Activated T-cell treated with anti-CD3 and anti-CD28 coated beads, Interleukin-2, amount 50 U/mL, for 24 hours (primary cell): ENCODE measurements at regions not wholly inside any gene's neighbourhood (a gene's known extent, or its start where the extent isn't known, plus 50 kb on each side); places are given as distances from the start of the nearest gene placed in this dataset.

Source experiments
- DNase-seq: peaks from one replicate; pipeline ENCODE4 v3.0.0-alpha.2; 2020
- H3K27ac Mint-ChIP-seq: 2 replicates; pipeline ENCODE4 v1.8.0; 2020; ENCODE audit warnings: mild to moderate bottlenecking, mixed read lengths
- H3K27me3 Mint-ChIP-seq: 2 replicates; pipeline ENCODE4 v1.8.0; 2020; ENCODE audit warnings: mixed read lengths
- H3K36me3 Mint-ChIP-seq: 2 replicates; pipeline ENCODE4 v1.8.0; 2020; ENCODE audit warnings: low read depth, mixed read lengths
- H3K4me1 Mint-ChIP-seq: 2 replicates; pipeline ENCODE4 v1.8.0; 2020; ENCODE audit warnings: low read depth, mixed read lengths
- H3K4me3 Mint-ChIP-seq: 2 replicates; pipeline ENCODE4 v1.8.0; 2020; ENCODE audit warnings: mild to moderate bottlenecking, moderate library complexity, mixed read lengths
- H3K9me3 Mint-ChIP-seq: 2 replicates; pipeline ENCODE4 v1.8.0; 2020; ENCODE audit warnings: mixed read lengths

DNA sequence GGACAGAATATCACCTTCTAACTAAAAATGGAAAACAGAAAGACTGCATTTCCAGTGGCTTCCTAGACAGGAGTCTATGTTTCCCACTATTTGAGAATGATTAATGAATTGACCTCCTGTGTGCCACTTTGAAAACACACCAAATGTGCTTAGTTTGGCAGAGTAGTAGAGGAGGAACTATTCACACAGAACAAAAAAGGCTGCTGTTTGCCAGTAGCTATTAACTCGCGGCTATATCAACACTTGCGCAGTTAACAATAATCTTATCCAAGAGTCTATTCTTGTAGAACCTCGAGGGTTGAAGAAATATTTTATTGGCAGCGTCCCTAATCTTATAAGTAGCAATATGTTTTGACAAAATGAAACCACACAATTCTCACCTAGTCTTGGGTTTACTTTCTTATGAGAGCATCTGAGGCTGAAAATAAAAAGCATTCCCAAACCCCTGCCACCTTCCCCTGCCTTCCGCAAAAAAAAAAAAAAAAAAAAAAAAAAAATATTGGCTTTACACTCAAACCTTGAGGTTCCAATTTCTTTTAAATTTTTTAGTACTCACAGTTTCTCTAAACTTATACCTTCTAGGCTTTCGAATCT, 127.3 kb upstream of the FLRT2 start:
- Mint-ChIP-seq H3K36me3 (no peaks in the 10 kb centered on the region), H3K9me3 (no peaks in the 10 kb centered on the region), H3K27ac (no peak overlapping the region), H3K4me3 (no peak overlapping the region), H3K27me3 (no peaks in the 10 kb centered on the region), H3K4me1 (no peaks in the 10 kb centered on the region)
- no peak for DNase-seq

DNA sequence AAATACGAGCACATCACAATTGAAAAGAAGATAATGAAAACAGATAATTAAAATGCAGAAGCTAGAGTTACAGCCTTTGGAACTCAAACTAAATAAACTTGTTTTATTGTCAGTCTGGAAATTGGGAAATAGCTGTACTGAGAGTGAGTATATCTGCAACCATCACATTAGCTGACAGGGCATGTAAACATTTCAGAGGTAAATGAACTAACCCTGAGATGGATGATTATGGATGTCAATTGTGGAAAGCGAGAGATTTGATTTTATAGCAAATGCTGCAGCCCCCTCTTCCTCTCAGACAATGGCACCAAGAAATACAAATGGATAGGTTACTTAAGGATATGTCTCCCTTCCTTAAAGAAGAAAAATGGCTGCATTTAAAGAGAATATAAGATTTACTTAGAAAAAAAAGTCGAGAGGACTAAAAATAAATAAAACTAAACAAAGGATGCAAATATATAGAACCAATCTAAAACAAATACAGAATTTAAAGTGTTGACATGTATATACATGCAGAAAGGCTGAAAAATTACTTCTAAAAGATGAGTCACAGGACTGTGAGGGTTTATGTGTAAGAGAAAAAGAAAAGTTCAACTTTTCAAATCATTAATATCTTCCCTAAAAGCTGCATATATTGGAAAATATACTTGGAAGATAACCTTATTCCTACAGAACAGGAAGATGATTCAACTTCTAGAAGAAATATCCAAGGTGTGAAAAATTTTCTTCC, 120.3 kb upstream of the FLRT2 start:
- H3K9me3 Mint-ChIP-seq: peaks cover 4% of the 10 kb centered on the region
- H3K27ac Mint-ChIP-seq: no peak overlapping the region
- H3K4me3 Mint-ChIP-seq: no peak overlapping the region
- no peaks in the 10 kb centered on the region for H3K4me1 Mint-ChIP-seq
- no peak for DNase-seq
- no peaks in the 10 kb centered on the region for H3K27me3 Mint-ChIP-seq
- no peaks in the 10 kb centered on the region for H3K36me3 Mint-ChIP-seq

- Mint-ChIP-seq H3K36me3 (no peaks in the 10 kb centered on the region), H3K27me3 (no peaks in the 10 kb centered on the region), H3K4me3 (no peak overlapping the region), H3K9me3 (peaks cover 4% of the 10 kb centered on the region), H3K27ac (no peak overlapping the region), H3K4me1 (no peaks in the 10 kb centered on the region)
- DNase-seq: no peak
Measured at GRCh38 chr14:85412756-85413155, 117.2 kb upstream of the FLRT2 start.

- Mint-ChIP-seq H3K27me3 (no peaks in the 10 kb centered on the region), H3K27ac (no peak overlapping the region), H3K36me3 (no peaks in the 10 kb centered on the region), H3K4me1 (no peaks in the 10 kb centered on the region), H3K9me3 (peaks cover 4% of the 10 kb centered on the region), H3K4me3 (no peak overlapping the region)
- DNase-seq: no peak
Measured at GRCh38 chr14:85413836-85414526, 116.0 kb upstream of the FLRT2 start.

DNA sequence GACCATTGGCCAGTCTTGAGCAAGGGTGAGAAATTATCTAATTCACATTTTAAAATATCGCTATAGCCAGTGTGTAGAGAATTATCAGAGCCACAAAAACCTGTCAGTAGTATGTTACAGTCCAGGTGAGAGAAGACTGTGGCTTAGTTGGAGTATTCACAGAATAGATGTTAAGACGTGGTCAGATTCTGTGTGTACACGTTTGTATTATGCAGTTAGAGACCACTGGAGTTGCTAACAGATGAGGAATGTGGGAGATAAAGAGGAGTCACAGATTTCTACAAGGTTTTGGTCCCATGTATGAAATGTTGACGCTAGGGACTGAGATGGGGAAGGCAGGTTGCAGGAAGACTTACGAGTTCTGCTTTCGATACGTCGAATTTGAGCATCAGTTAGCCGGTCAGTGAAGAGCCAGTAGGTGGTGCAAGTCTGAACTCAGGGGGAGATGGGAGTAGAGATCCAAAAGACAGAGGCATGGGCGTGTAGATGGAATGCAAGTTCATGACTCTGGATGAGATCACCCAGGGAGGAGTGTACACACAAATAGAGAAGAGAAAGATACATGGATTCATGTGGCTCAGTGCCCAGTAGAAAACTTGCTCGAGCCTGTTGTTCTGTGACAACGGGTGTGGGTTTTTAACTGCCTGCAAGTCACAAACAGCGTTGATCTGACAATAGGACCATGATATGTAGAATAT, 114.8 kb upstream of the FLRT2 start:
- Mint-ChIP-seq H3K4me1 (no peaks in the 10 kb centered on the region), H3K9me3 (peaks cover 2% of the 10 kb centered on the region), H3K27me3 (no peaks in the 10 kb centered on the region), H3K36me3 (no peaks in the 10 kb centered on the region), H3K4me3 (no peak overlapping the region), H3K27ac (no peak overlapping the region)
- no peak for DNase-seq

- H3K4me3 Mint-ChIP-seq: no peak overlapping the region
- H3K27me3 Mint-ChIP-seq: no peaks in the 10 kb centered on the region
- no peaks in the 10 kb centered on the region for H3K4me1 Mint-ChIP-seq
- no peaks in the 10 kb centered on the region for H3K36me3 Mint-ChIP-seq
- no peak for DNase-seq
- peaks cover 5% of the 10 kb centered on the region for H3K9me3 Mint-ChIP-seq
- no peak overlapping the region for H3K27ac Mint-ChIP-seq
Measured at GRCh38 chr14:85416771-85417170, 113.2 kb upstream of the FLRT2 start.

- DNase-seq: no peak
- no peak overlapping the region for H3K27ac Mint-ChIP-seq
- no peaks in the 10 kb centered on the region for H3K4me1 Mint-ChIP-seq
- no peaks in the 10 kb centered on the region for H3K36me3 Mint-ChIP-seq
- peaks cover 8% of the 10 kb centered on the region for H3K9me3 Mint-ChIP-seq
- H3K4me3 Mint-ChIP-seq: no peak overlapping the region
- no peaks in the 10 kb centered on the region for H3K27me3 Mint-ChIP-seq
Measured at GRCh38 chr14:85417396-85417795, 112.5 kb upstream of the FLRT2 start.

- Mint-ChIP-seq H3K36me3 (no peaks in the 10 kb centered on the region), H3K27ac (no peak overlapping the region), H3K9me3 (peaks cover 8% of the 10 kb centered on the region), H3K4me3 (no peak overlapping the region), H3K27me3 (no peaks in the 10 kb centered on the region), H3K4me1 (no peaks in the 10 kb centered on the region)
- DNase-seq: no peak
Measured at GRCh38 chr14:85418721-85419120, 111.2 kb upstream of the FLRT2 start.

DNA sequence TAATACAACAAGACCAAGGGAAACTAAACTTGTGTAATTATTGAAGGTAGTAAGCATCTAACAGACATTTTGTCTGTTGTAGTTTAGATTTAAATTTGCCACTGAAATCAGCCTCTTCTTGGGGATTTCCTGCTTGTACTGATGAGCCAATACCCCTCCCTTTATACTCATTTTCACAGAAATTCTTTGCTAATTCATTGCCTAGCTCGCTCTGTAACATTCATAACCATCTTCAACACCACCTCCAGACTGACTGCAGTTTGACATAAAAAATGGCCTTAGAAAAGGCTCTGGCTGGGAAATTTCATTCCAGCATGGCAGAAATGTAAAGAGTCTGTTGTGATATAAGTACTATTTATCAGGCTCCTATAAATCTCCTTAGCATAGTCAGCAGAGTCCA, 109.7 kb upstream of the FLRT2 start:
- DNase-seq: no peak
- Mint-ChIP-seq H3K36me3 (no peaks in the 10 kb centered on the region), H3K9me3 (peaks cover 10% of the 10 kb centered on the region), H3K27ac (no peak overlapping the region), H3K4me1 (no peaks in the 10 kb centered on the region), H3K27me3 (no peaks in the 10 kb centered on the region), H3K4me3 (no peak overlapping the region)

DNA sequence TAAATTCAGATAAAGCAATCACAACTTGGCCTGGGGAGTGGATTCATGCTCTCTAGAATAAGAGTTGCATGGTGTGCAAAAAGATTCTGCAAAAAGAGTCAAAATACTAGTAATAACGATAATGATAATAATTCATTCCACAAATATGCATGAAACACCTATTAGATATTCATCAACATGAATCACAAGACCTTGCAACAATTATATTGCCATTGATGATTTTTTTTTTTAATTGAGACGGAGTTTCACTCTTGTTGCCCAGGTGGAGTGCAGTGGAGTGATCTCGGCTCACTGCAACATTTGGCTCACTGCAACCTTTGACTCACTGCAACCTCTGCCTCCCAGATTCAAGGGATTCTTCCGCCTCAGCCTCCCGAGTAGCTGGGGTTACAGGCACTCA, 109.2 kb upstream of the FLRT2 start:
- DNase-seq: no peak
- Mint-ChIP-seq H3K36me3 (no peaks in the 10 kb centered on the region), H3K27me3 (no peaks in the 10 kb centered on the region), H3K4me1 (no peaks in the 10 kb centered on the region), H3K4me3 (no peak overlapping the region), H3K9me3 (peaks cover 10% of the 10 kb centered on the region), H3K27ac (no peak overlapping the region)

DNA sequence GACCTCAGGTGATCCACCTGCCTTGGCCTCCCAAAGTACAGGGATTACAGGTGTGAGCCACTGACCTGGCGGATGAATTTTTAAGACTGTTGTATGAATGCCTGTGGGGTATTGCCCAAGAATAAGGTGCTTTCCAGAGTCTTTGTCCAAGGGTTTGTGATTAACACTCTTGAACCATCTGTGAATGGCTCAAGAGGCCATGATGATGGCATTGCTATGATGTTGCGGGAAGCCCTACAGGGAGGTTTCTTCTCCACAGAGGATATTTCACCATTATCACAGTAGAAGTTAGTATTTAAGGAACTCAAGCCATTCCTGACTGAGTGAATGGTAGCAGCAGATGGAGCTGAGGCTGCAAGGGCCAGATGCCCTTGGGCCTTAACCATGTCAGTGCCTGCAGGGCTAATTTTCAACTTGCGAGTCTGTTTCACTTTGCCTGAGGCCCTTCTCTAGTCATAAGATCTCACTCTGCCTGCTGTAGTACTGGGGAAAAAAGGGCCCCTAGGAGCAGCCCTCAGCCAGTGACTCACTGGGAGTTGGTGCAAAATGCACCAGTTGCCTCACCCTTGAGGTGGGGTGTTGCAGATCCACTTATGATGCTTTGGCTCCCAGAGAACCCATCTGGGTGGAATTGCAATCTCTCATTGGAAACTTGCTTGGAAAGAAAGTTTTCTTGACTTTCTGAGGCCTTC, 108.6 kb upstream of the FLRT2 start:
- no peaks in the 10 kb centered on the region for H3K36me3 Mint-ChIP-seq
- DNase-seq: no peak
- H3K4me3 Mint-ChIP-seq: no peak overlapping the region
- H3K4me1 Mint-ChIP-seq: no peaks in the 10 kb centered on the region
- peaks cover 10% of the 10 kb centered on the region for H3K9me3 Mint-ChIP-seq
- no peaks in the 10 kb centered on the region for H3K27me3 Mint-ChIP-seq
- H3K27ac Mint-ChIP-seq: no peak overlapping the region

GRCh38 chr14:85423889-85424288, 106.1 kb upstream of the FLRT2 start:
- DNase-seq: no peak
- no peaks in the 10 kb centered on the region for H3K27me3 Mint-ChIP-seq
- peaks cover 10% of the 10 kb centered on the region for H3K9me3 Mint-ChIP-seq
- no peak overlapping the region for H3K27ac Mint-ChIP-seq
- H3K36me3 Mint-ChIP-seq: no peaks in the 10 kb centered on the region
- H3K4me3 Mint-ChIP-seq: no peak overlapping the region
- H3K4me1 Mint-ChIP-seq: no peaks in the 10 kb centered on the region

DNA sequence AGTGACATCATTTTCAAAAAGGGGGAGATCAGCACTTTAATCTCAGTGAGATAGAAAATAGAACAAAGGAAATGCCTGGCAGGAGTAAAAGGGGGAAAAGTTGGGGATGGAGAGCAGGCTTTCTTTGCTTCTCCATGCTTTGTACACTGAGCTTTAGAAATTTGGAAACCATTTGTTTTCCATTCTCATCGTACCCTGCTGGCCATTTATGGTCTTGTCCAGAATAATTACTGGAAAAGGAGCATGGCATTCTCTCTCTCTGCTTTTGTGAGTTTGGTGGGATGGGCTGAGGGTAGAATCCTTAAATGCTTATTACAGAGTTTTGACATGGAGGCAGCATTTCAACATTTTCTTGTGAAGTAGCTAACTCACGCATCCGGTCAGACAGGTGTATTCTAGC, 104.4 kb upstream of the FLRT2 start:
- Mint-ChIP-seq H3K4me1 (no peaks in the 10 kb centered on the region), H3K9me3 (peaks cover 10% of the 10 kb centered on the region), H3K27me3 (no peaks in the 10 kb centered on the region), H3K36me3 (no peaks in the 10 kb centered on the region), H3K4me3 (no peak overlapping the region), H3K27ac (no peak overlapping the region)
- no peak for DNase-seq

DNA sequence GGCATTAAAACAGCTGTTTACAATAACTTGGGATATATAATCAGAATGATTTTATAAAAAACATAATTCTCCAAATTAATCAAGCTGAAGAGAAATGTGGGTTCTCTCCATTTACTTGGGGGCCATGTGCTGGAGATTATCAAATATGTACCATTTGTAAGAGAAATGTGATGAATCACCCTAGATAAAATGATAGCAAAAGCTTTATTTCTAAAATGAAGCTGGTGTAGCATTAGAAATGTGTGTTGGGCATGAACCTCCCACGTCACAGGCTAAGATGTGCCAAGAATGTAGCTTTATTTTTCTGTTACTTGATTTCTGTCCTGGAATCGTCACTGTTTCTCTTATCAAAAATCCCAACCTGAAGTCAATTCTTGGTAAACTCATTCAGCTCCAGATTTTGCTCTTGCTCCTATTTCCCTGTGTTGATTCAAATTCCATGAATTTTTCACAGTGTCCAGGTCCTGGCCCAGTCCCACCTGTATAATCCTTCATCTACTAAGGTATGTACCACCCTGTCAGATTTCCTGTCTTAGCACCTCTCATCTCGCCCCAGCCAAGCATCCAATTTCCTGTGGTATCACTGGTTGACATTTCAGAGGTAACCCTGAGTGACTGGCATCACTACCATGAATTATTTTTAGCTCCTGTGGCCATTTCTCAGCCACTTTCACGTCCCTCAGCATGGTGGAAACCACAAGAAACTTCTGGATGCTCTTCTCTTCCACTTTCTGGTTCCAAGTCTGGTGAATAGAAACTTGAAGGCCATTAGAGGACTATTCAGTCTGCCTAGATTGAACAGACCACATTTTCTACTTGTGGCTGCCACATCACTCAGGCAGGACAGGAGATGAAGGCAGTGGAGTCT, 103.6 kb upstream of the FLRT2 start:
- no peak for DNase-seq
- Mint-ChIP-seq H3K27me3 (no peaks in the 10 kb centered on the region), H3K36me3 (no peaks in the 10 kb centered on the region), H3K9me3 (peaks cover 9% of the 10 kb centered on the region), H3K27ac (no peak overlapping the region), H3K4me3 (no peak overlapping the region), H3K4me1 (no peaks in the 10 kb centered on the region)
